Trophoblast cell (in vitro differentiated cells and primary cell): ENCODE measurements at regions not wholly inside any gene's neighbourhood (a gene's known extent, or its start where the extent isn't known, plus 50 kb on each side); places are given as distances from the start of the nearest gene placed in this dataset.

Experiments used
- DNase-seq, 2 donors: peaks; one replicate each; pipeline ENCODE4 v3.0.0-alpha.2; 2016
- H2AFZ ChIP-seq: 2 replicates; pipeline ENCODE4 v1.6.1; 2013; ENCODE audit warnings: low read length, moderate library complexity, mild to moderate bottlenecking; ENCODE audit not compliant: insufficient read depth, poor library complexity
- H2AK5ac ChIP-seq: 2 replicates; pipeline ENCODE4 v1.6.1; 2013; ENCODE audit warnings: mild to moderate bottlenecking, low read length
- H2BK120ac ChIP-seq: 2 replicates; pipeline ENCODE4 v1.6.1; 2013; ENCODE audit warnings: low read length, mild to moderate bottlenecking, moderate library complexity; ENCODE audit not compliant: insufficient read depth, poor library complexity
- H2BK12ac ChIP-seq: 2 replicates; pipeline ENCODE4 v1.6.1; 2013; ENCODE audit warnings: mild to moderate bottlenecking, low read length, moderate library complexity
- H2BK5ac ChIP-seq: 2 replicates; pipeline ENCODE4 v1.6.1; 2013; ENCODE audit warnings: low read length, low read depth, moderate library complexity, mild to moderate bottlenecking; ENCODE audit not compliant: poor library complexity
- H3K14ac ChIP-seq: 2 replicates; pipeline ENCODE4 v1.6.1; 2013; ENCODE audit warnings: mild to moderate bottlenecking, low read length
- H3K18ac ChIP-seq: 2 replicates; pipeline ENCODE4 v1.6.1; 2013; ENCODE audit warnings: mild to moderate bottlenecking, low read length
- H3K23ac ChIP-seq: 2 replicates; pipeline ENCODE4 v1.6.1; 2013; ENCODE audit warnings: low read length
- H3K27ac ChIP-seq: 2 replicates; pipeline ENCODE4 v1.5.1; 2013; ENCODE audit warnings: low read depth, mild to moderate bottlenecking, inconsistent platforms, low read length, moderate library complexity
- H3K27me3 ChIP-seq: 2 replicates; pipeline ENCODE4 v1.6.1; 2013; ENCODE audit warnings: inconsistent platforms, mild to moderate bottlenecking, low read length, moderate library complexity; ENCODE audit not compliant: insufficient read depth
- H3K36me3 ChIP-seq, 2 experiments: 1 replicate in 1 of 2; 2 replicates in 1 of 2; pipeline ENCODE4 v1.6.1; 2013; ENCODE audit warnings: low read length in 2 of 2, mild to moderate bottlenecking in 2 of 2, moderate library complexity in 1 of 2; ENCODE audit not compliant: insufficient read depth in 2 of 2, control insufficient read depth in 1 of 2
- H3K4ac ChIP-seq: 2 replicates; pipeline ENCODE4 v1.6.1; 2013; ENCODE audit warnings: low read depth, mild to moderate bottlenecking, low read length, moderate library complexity
- H3K4me1 ChIP-seq, 2 experiments: 1 replicate in 1 of 2; 2 replicates in 1 of 2; pipeline ENCODE4 v1.6.1; 2013; ENCODE audit warnings: low read length in 2 of 2, mild to moderate bottlenecking in 2 of 2, moderate library complexity in 1 of 2; ENCODE audit not compliant: insufficient read depth in 2 of 2, control insufficient read depth in 1 of 2
- H3K4me2 ChIP-seq: 2 replicates; pipeline ENCODE4 v1.6.1; 2013; ENCODE audit warnings: inconsistent platforms, mild to moderate bottlenecking, low read length, moderate library complexity
- H3K4me3 ChIP-seq: 2 replicates; pipeline ENCODE4 v1.5.1; 2013; ENCODE audit warnings: mild to moderate bottlenecking, low read depth, low read length, inconsistent platforms
- H3K79me1 ChIP-seq: one replicate; pipeline ENCODE4 v1.6.1; 2013; ENCODE audit warnings: low read length
- H3K79me2 ChIP-seq: 2 replicates; pipeline ENCODE4 v1.6.1; 2013; ENCODE audit warnings: low read length, mild to moderate bottlenecking; ENCODE audit not compliant: control insufficient read depth, insufficient read depth, poor library complexity
- H3K9ac ChIP-seq: 2 replicates; pipeline ENCODE4 v1.6.1; 2013; ENCODE audit warnings: mild to moderate bottlenecking, low read length
- H3K9me3 ChIP-seq: 2 replicates; pipeline ENCODE4 v1.6.1; 2013; ENCODE audit warnings: low read depth, mild to moderate bottlenecking, control low read depth, inconsistent platforms, low read length; ENCODE audit not compliant: insufficient read depth
- H4K12ac ChIP-seq: 2 replicates; pipeline ENCODE4 v1.6.1; 2013; ENCODE audit warnings: low read depth, mild to moderate bottlenecking, low read length, moderate library complexity
- H4K8ac ChIP-seq: 2 replicates; pipeline ENCODE4 v1.6.1; 2013; ENCODE audit warnings: low read depth, mild to moderate bottlenecking, low read length, moderate library complexity
- H4K91ac ChIP-seq: one replicate; pipeline ENCODE4 v1.6.1; 2013; ENCODE audit warnings: low read depth, mild to moderate bottlenecking, low read length, moderate library complexity
- whole genome bisulfite sequencing: extraction: QIAGEN DNeasy Blood & Tissue Kit; methylation state at CpG from one replicate; pipeline ENCODE4 v1.1.7; 2013; ENCODE audit warnings: missing lambda C conversion rate; ENCODE audit not compliant: insufficient read length, insufficient coverage; ENCODE audit errors: extremely low coverage; 5-methylcytosine and 5-hydroxymethylcytosine counted together

DNA sequence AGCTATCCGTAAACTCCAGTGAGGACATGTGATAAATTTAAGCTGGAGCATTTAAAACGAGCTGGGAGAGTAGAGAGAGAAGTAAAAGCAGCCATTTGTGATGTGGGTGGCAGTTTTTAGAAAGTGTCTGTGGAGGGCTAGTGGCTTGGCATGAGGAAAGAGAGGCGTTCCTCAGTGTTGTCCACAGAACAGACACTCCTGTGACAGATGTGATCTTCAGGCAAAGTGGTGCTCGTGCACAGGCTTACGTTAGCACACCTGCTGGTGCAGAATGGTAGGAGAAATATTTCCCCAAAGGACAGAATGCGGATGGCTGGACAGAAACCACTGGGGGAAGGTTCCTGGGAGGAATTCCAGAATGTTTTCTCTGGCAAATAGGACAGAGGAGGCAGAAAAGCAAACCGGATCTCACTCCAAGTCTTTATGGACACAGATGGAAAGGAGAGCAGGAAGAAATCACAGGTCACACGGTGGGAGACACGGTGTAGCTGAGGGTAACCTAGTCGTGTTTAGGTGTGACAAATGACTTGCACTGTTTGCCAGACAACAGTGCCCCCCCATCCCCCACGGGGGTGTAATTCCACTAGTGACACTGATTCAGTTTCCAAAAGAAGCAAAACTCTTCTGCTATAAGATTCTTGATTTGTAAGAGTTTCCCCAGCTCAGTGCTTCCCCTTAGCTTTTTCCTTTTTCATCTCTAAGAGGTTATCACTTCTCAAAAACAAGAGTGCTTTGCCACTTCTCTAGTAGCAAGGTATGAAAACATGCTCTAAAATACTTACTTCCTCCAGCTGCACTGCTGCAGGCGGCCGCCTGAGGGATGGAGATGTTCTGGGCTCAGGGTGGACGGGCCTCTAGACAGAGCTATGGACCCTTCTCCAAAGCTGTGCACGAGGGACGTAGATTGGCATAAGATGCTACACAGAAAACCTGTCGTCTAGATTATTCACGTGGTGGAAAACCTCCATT lies 293.2 kb downstream of the QKI start:
- H2BK120ac ChIP-seq = no peak overlapping the region
- no peaks in the 10 kb centered on the region for H3K79me1 ChIP-seq
- no peaks in the 10 kb centered on the region for H3K4me1 ChIP-seq
- no peak overlapping the region for H4K91ac ChIP-seq
- H2BK12ac ChIP-seq = no peak overlapping the region
- no peaks in the 10 kb centered on the region for H3K79me2 ChIP-seq
- H3K18ac ChIP-seq = no peak overlapping the region
- H3K27me3 ChIP-seq = no peaks in the 10 kb centered on the region
- no peak overlapping the region for H2BK5ac ChIP-seq
- no peak overlapping the region for H3K23ac ChIP-seq
- H2AK5ac ChIP-seq = no peak overlapping the region
- no peak overlapping the region for H3K4me3 ChIP-seq
- no peak overlapping the region for H3K4ac ChIP-seq
- no peak overlapping the region for H3K4me2 ChIP-seq
- no peak overlapping the region for H4K12ac ChIP-seq
- no peak overlapping the region for H3K27ac ChIP-seq
- no peak overlapping the region for H2AFZ ChIP-seq
- WGBS = no CpG with 5 or more reads among the region's 18 CpGs
- no peaks in the 10 kb centered on the region for H3K36me3 ChIP-seq
- H3K9ac ChIP-seq = no peak overlapping the region
- H3K14ac ChIP-seq = no peak overlapping the region
- no peak overlapping the region for H4K8ac ChIP-seq
- no peak for DNase-seq
- H3K9me3 ChIP-seq = no peaks in the 10 kb centered on the region

DNA sequence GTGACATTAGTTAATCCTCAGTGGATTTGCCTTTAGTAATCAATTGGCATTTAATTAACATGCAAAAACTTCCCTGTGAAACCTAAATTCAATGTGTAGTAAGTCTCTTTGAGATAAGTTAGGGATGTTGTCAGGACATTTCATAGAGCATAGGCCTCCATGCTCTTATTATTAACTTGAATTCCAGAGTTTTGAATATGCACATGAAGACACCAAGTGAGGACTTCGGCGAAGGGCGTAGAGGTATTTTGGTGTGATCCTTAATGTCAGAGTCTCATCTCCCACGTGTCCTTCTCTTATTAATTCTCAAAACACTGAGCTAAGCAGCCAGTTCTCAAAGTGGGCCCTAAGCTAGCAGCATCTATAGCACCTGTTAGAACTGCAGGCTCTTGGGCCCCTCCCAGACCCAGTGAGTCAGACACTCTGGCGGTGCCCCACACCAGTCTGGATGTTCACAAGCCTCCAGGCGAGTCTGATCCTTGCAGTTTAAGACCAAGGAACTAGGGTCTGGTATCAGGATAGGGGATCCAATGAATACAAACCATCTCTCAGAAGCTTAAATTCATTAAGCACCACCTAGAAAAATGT lies 292.1 kb downstream of the QKI start:
- no peaks in the 10 kb centered on the region for H3K36me3 ChIP-seq
- DNase-seq = no peak
- no peaks in the 10 kb centered on the region for H3K79me2 ChIP-seq
- H2BK5ac ChIP-seq = no peak overlapping the region
- H3K4me2 ChIP-seq = no peak overlapping the region
- H3K9ac ChIP-seq = no peak overlapping the region
- H3K18ac ChIP-seq = no peak overlapping the region
- no peak overlapping the region for H3K23ac ChIP-seq
- WGBS = no CpG with 5 or more reads among the region's 6 CpGs
- H4K12ac ChIP-seq = no peak overlapping the region
- H2BK12ac ChIP-seq = no peak overlapping the region
- H3K14ac ChIP-seq = no peak overlapping the region
- no peak overlapping the region for H2AFZ ChIP-seq
- H3K4me3 ChIP-seq = no peak overlapping the region
- no peak overlapping the region for H2AK5ac ChIP-seq
- no peak overlapping the region for H2BK120ac ChIP-seq
- no peaks in the 10 kb centered on the region for H3K79me1 ChIP-seq
- no peak overlapping the region for H3K4ac ChIP-seq
- no peaks in the 10 kb centered on the region for H3K4me1 ChIP-seq
- H4K8ac ChIP-seq = no peak overlapping the region
- no peak overlapping the region for H4K91ac ChIP-seq
- H3K27ac ChIP-seq = no peak overlapping the region
- H3K9me3 ChIP-seq = no peaks in the 10 kb centered on the region
- no peaks in the 10 kb centered on the region for H3K27me3 ChIP-seq

DNA sequence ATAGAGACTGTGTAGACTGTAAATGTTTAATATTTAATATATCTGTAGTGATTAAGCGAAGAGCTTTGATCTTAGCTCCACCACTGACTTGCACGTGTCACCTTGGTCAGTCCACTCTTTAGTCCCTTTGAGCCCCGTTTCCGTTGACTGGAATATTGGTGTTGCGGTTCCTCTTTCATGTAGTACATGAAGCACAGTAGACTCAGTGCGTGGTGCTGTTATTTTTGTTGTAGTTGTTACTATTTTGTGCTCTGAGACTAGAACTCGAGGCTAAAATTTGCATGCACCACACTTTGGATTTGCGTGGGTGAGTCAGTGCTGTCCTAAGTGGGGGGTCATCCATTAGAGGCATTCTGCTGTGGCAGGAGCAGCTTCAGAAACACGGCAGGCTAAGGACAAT lies 291.4 kb downstream of the QKI start:
- Histone ChIP-seq H3K79me2 (no peaks in the 10 kb centered on the region), H3K23ac (no peak overlapping the region), H3K9me3 (no peaks in the 10 kb centered on the region), H3K79me1 (no peaks in the 10 kb centered on the region), H3K4me2 (no peak overlapping the region), H3K14ac (no peak overlapping the region), H3K9ac (no peak overlapping the region), H3K4ac (no peak overlapping the region), H3K27ac (no peak overlapping the region), H3K18ac (no peak overlapping the region), H2BK12ac (no peak overlapping the region), H3K4me3 (no peak overlapping the region), H2AFZ (no peak overlapping the region), H4K12ac (no peak overlapping the region), H2AK5ac (no peak overlapping the region), H3K4me1 (no peaks in the 10 kb centered on the region), H4K91ac (no peak overlapping the region), H2BK120ac (no peak overlapping the region), H3K27me3 (no peaks in the 10 kb centered on the region), H4K8ac (no peak overlapping the region), H2BK5ac (no peak overlapping the region), H3K36me3 (no peaks in the 10 kb centered on the region)
- WGBS = no CpG with 5 or more reads among the region's 9 CpGs
- no peak for DNase-seq

DNA sequence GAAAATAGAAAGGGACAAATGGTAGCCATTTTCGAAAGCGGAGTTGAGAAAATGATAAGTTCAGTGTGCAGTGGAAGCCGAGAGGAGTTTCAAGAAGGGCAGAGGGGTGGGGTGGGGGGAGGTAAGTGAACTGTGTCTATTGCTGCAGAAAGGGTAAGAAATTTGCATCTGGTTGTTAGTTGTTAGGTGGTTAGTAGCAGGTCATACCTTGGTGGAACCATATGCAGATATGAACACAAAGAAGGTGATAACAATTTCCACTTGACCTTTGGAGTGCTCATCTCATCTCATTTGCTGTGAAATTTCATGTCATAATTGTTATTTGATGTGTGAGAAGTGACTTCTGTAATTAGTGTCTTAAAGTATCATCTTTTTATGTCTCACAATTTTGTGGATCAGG lies 288.2 kb downstream of the QKI start:
- H2AFZ ChIP-seq = no peak overlapping the region
- H3K4me3 ChIP-seq = no peak overlapping the region
- no peak overlapping the region for H3K18ac ChIP-seq
- no CpG with 5 or more reads among the region's 3 CpGs for WGBS
- H2BK120ac ChIP-seq = no peak overlapping the region
- no peak overlapping the region for H4K8ac ChIP-seq
- no peak overlapping the region for H3K23ac ChIP-seq
- H3K4me2 ChIP-seq = no peak overlapping the region
- no peak overlapping the region for H2BK5ac ChIP-seq
- no peaks in the 10 kb centered on the region for H3K79me1 ChIP-seq
- H3K27me3 ChIP-seq = no peaks in the 10 kb centered on the region
- H3K27ac ChIP-seq = no peak overlapping the region
- H2AK5ac ChIP-seq = no peak overlapping the region
- H3K14ac ChIP-seq = no peak overlapping the region
- no peak overlapping the region for H3K9ac ChIP-seq
- DNase-seq = no peak
- H3K79me2 ChIP-seq = no peaks in the 10 kb centered on the region
- no peak overlapping the region for H4K91ac ChIP-seq
- H2BK12ac ChIP-seq = no peak overlapping the region
- H3K4me1 ChIP-seq = no peaks in the 10 kb centered on the region
- H4K12ac ChIP-seq = no peak overlapping the region
- no peaks in the 10 kb centered on the region for H3K36me3 ChIP-seq
- no peak overlapping the region for H3K4ac ChIP-seq
- H3K9me3 ChIP-seq = no peaks in the 10 kb centered on the region
